AG04449 (cell line): ENCODE measurements at regions not wholly inside any gene's neighbourhood (a gene's known extent, or its start where the extent isn't known, plus 50 kb on each side); places are given as distances from the start of the nearest gene placed in this dataset.

Experiments
- CTCF ChIA-PET: fragments of 350-600 bp; formaldehyde crosslinking; extraction: SDS; loops from one replicate; lab custom pipeline; 2021; ENCODE audit warnings: antibody characterized with exemption; lab: Yijun Ruan, JAX
- POLR2A ChIA-PET: fragments of 400-600, 350-600 bp; formaldehyde crosslinking; extraction: SDS; loops from one replicate; lab custom pipeline; 2020; ENCODE audit warnings: antibody characterized with exemption, inconsistent platforms; lab: Yijun Ruan, JAX
- DNase-seq: peaks from one replicate; pipeline ENCODE4 v3.0.0-alpha.2; 2010; ENCODE audit warnings: low read depth, low spot score
- H3K4me3 ChIP-seq: 2 replicates; pipeline ENCODE4 v1.5.1; 2011; ENCODE audit warnings: low read depth, mild to moderate bottlenecking, control low read depth, low read length
- CTCF ChIP-seq: IDR thresholded peaks from one replicate; pipeline ENCODE4 v1.5.1; 2011; ENCODE audit warnings: mild to moderate bottlenecking, moderate library complexity, low read length, control low read depth, inconsistent platforms; ENCODE audit not compliant: insufficient read depth; ENCODE audit errors: missing control alignments

- no peak overlapping the region for H3K4me3 ChIP-seq
- DNase-seq = no peak
- TF ChIP-seq CTCF = no peak
- CTCF ChIA-PET = no interaction called here
- POLR2A ChIA-PET = no interaction called here
Observed at GRCh38 chr1:17963513-17963912, 144.1 kb upstream of the IGSF21 start.

- no peak overlapping the region for H3K4me3 ChIP-seq
- TF ChIP-seq CTCF = no peak
- ChIA-PET CTCF (no interaction called here), POLR2A (no interaction called here)
- DNase-seq = no peak
Observed at GRCh38 chr1:17965515-17966100, 142.0 kb upstream of the IGSF21 start.

GRCh38 chr1:17966341-17966740 lies 141.3 kb upstream of the IGSF21 start:
- ChIA-PET CTCF (no interaction called here), POLR2A (no interaction called here)
- no peak for DNase-seq
- TF ChIP-seq CTCF = no peak
- H3K4me3 ChIP-seq = no peak overlapping the region

GRCh38 chr1:17967623-17968255 lies 139.9 kb upstream of the IGSF21 start:
- ChIA-PET POLR2A (no interaction called here), CTCF (no interaction called here)
- no peak overlapping the region for H3K4me3 ChIP-seq
- no peak for DNase-seq
- no peak for TF ChIP-seq CTCF

GRCh38 chr1:17970757-17971156 lies 136.8 kb upstream of the IGSF21 start:
- no peak for TF ChIP-seq CTCF
- no peak overlapping the region for H3K4me3 ChIP-seq
- CTCF ChIA-PET = no interaction called here
- POLR2A ChIA-PET = no interaction called here
- DNase-seq = no peak

GRCh38 chr1:17973694-17974093 lies 133.9 kb upstream of the IGSF21 start:
- DNase-seq = no peak
- POLR2A ChIA-PET = no interaction called here
- CTCF ChIA-PET = no interaction called here
- no peak for TF ChIP-seq CTCF
- H3K4me3 ChIP-seq = no peak overlapping the region
